HFF-Myc (cell line): ENCODE measurements at regions not wholly inside any gene's neighbourhood (a gene's known extent, or its start where the extent isn't known, plus 50 kb on each side); places are given as distances from the start of the nearest gene placed in this dataset.
A peak's percentile ranks its signal among the peaks of the same experiment; 100 is the strongest.

ENCODE experiments used
- DNase-seq: peaks from one replicate; pipeline ENCODE4 v3.0.0-alpha.2; 2011; ENCODE audit warnings: low read depth; ENCODE audit errors: extremely low read depth
- H3K4me3 ChIP-seq: replicated peaks from 2 replicates; pipeline ENCODE4 v1.5.1; 2011; ENCODE audit warnings: low read depth, mild to moderate bottlenecking, control low read depth, low read length
- CTCF ChIP-seq: IDR thresholded peaks from 2 replicates; pipeline ENCODE4 v1.5.1; 2012; ENCODE audit warnings: mild to moderate bottlenecking, low read depth, low read length, control low read depth; ENCODE audit errors: missing control alignments

- TF ChIP-seq CTCF: no peak
- no peak for DNase-seq
- H3K4me3 ChIP-seq: no peak overlapping the region
These were observed 98.8 kb upstream of the NOCT start for GRCh38 chr4:138916763-138917162.

GRCh38 chr4:138915756-138916155 lies 99.8 kb upstream of the NOCT start:
- TF ChIP-seq CTCF: no peak
- no peak overlapping the region for H3K4me3 ChIP-seq
- DNase-seq: no peak

GRCh38 chr4:138912704-138913340 lies 102.8 kb upstream of the NOCT start:
- DNase-seq: no peak
- H3K4me3 ChIP-seq: no peak overlapping the region
- TF ChIP-seq CTCF: no peak

- no peak for DNase-seq
- no peak for TF ChIP-seq CTCF
- no peak overlapping the region for H3K4me3 ChIP-seq
These were observed 103.5 kb upstream of the NOCT start for GRCh38 chr4:138911909-138912703.

- DNase-seq: peak; percentile 42
- TF ChIP-seq CTCF: no peak
- no peak overlapping the region for H3K4me3 ChIP-seq
These were observed 104.7 kb upstream of the NOCT start for GRCh38 chr4:138910914-138911336.

GRCh38 chr4:138910195-138910913 lies 105.2 kb upstream of the NOCT start:
- H3K4me3 ChIP-seq: no peak overlapping the region
- no peak for DNase-seq
- no peak for TF ChIP-seq CTCF
